SU-DHL-6 (cell line): ENCODE measurements at regions not wholly inside any gene's neighbourhood (a gene's known extent, or its start where the extent isn't known, plus 50 kb on each side); places are given as distances from the start of the nearest gene placed in this dataset.

ENCODE experiments used
- H2AFZ ChIP-seq: fragments of 200-600 bp; sonication (generic); 2 replicates; pipeline ENCODE4 v1.6.1; 2014; ENCODE audit warnings: low read depth, mild to moderate bottlenecking, moderate library complexity, mixed read lengths, antibody characterized with exemption, low read length; ENCODE audit not compliant: severe bottlenecking
- H3F3A ChIP-seq: fragments of 200-600 bp; shearing (Covaris generic); 2 replicates; pipeline ENCODE4 v1.6.0; 2016; ENCODE audit warnings: antibody characterized with exemption, mild to moderate bottlenecking; ENCODE audit not compliant: insufficient read depth
- H3K27ac ChIP-seq: fragments of 200-600 bp; sonication (generic); 2 replicates; pipeline ENCODE4 v1.5.1; 2016; ENCODE audit warnings: low read depth, mild to moderate bottlenecking, low read length, moderate library complexity, mixed read lengths
- H3K27me3 ChIP-seq: fragments of 200-600 bp; sonication (generic), shearing (Covaris generic); 2 replicates; pipeline ENCODE4 v1.6.0; 2014; ENCODE audit warnings: mild to moderate bottlenecking, low read length
- H3K36me3 ChIP-seq: fragments of 200-600 bp; sonication (generic); 2 replicates; pipeline ENCODE4 v1.6.1; 2014; ENCODE audit warnings: mild to moderate bottlenecking, low read length, mixed read lengths
- H3K4me2 ChIP-seq: fragments of 300-600, 200-600 bp; shearing (Covaris generic), sonication (generic); 2 replicates; pipeline ENCODE4 v1.6.0; 2014; ENCODE audit warnings: low read length, low read depth, mild to moderate bottlenecking; ENCODE audit not compliant: poor library complexity, severe bottlenecking
- H3K4me3 ChIP-seq: fragments of 200-600 bp; sonication (generic); 2 replicates; pipeline ENCODE4 v1.5.1; 2014; ENCODE audit warnings: antibody characterized with exemption, low read length, mild to moderate bottlenecking, mixed read lengths; ENCODE audit not compliant: insufficient read depth, poor library complexity, severe bottlenecking
- H3K79me2 ChIP-seq: fragments of 200-600 bp; sonication (generic); 2 replicates; pipeline ENCODE4 v1.6.1; 2014; ENCODE audit warnings: mild to moderate bottlenecking, low read length, moderate library complexity; ENCODE audit not compliant: insufficient read depth
- H3K9ac ChIP-seq: fragments of 200-600 bp; sonication (generic); 2 replicates; pipeline ENCODE4 v1.7.0; 2014; ENCODE audit warnings: mild to moderate bottlenecking, low read length
- H3K9me2 ChIP-seq: fragments of 200-600 bp; sonication (generic); replicated peaks from 2 replicates; pipeline ENCODE4 v1.6.1; 2014; ENCODE audit warnings: low read length; ENCODE audit not compliant: insufficient read depth
- H3K9me3 ChIP-seq: fragments of 200-600 bp; sonication (generic); 2 replicates; pipeline ENCODE4 v1.6.1; 2014; ENCODE audit warnings: low read length, mixed read lengths; ENCODE audit not compliant: insufficient read depth
- H4K20me1 ChIP-seq: fragments of 200-600 bp; sonication (generic); 2 replicates; pipeline ENCODE4 v1.6.1; 2014; ENCODE audit warnings: low read depth, mild to moderate bottlenecking, antibody characterized with exemption, low read length, moderate library complexity, mixed read lengths
- CTCF ChIP-seq: fragments of 200-600 bp; sonication (generic); IDR thresholded peaks from one replicate; pipeline ENCODE4 v1.5.1; 2017; ENCODE audit warnings: antibody characterized with exemption, mild to moderate bottlenecking, low read length, moderate library complexity; ENCODE audit not compliant: insufficient read depth, poor library complexity, severe bottlenecking
- EZH2phosphoT487 ChIP-seq: fragments of 200-600 bp; sonication (generic), shearing (Covaris generic); conservative IDR thresholded peaks from 2 replicates; pipeline ENCODE4 v1.6.1; 2018; ENCODE audit warnings: mild to moderate bottlenecking, antibody characterized with exemption, low read length, moderate library complexity, mixed read lengths

GRCh38 chr2:223267160-223267951 is 215.4 kb downstream of the KCNE4 start:
- H3K27me3 ChIP-seq, result no peaks in the 10 kb centered on the region

GRCh38 chr2:223269386-223269785 is 217.4 kb downstream of the KCNE4 start:
- Histone ChIP-seq H3F3A (no peaks in the 10 kb centered on the region), H3K4me3 (no peak overlapping the region), H3K9me2 (no peaks in the 10 kb centered on the region), H3K27ac (no peak overlapping the region), H3K9ac (no peak overlapping the region), H4K20me1 (no peaks in the 10 kb centered on the region), H3K9me3 (no peaks in the 10 kb centered on the region), H3K27me3 (no peaks in the 10 kb centered on the region), H3K36me3 (no peaks in the 10 kb centered on the region), H3K4me2 (no peak overlapping the region), H3K79me2 (no peaks in the 10 kb centered on the region), H2AFZ (no peak overlapping the region)
- TF ChIP-seq CTCF (no peak), EZH2phosphoT487 (no peak)

More at GRCh38 chr2:223267160-223267951, 215.4 kb downstream of the KCNE4 start:
- no peaks in the 10 kb centered on the region for H3K79me2 ChIP-seq
- H3K9me3 ChIP-seq, result no peaks in the 10 kb centered on the region
- H4K20me1 ChIP-seq, result no peaks in the 10 kb centered on the region
- H2AFZ ChIP-seq, result no peak overlapping the region
- no peak for TF ChIP-seq CTCF
- no peaks in the 10 kb centered on the region for H3F3A ChIP-seq
- no peak overlapping the region for H3K4me3 ChIP-seq
- H3K27ac ChIP-seq, result no peak overlapping the region
- no peaks in the 10 kb centered on the region for H3K9me2 ChIP-seq
- no peak overlapping the region for H3K9ac ChIP-seq
- H3K4me2 ChIP-seq, result no peak overlapping the region
- no peaks in the 10 kb centered on the region for H3K36me3 ChIP-seq

GRCh38 chr2:223270548-223270947 is 218.6 kb downstream of the KCNE4 start:
- H3K9me3 ChIP-seq, result no peaks in the 10 kb centered on the region
- H3K9me2 ChIP-seq, result no peaks in the 10 kb centered on the region
- H3K79me2 ChIP-seq, result no peaks in the 10 kb centered on the region
- no peak overlapping the region for H3K4me2 ChIP-seq
- no peak overlapping the region for H2AFZ ChIP-seq
- no peaks in the 10 kb centered on the region for H3K27me3 ChIP-seq
- no peak overlapping the region for H3K9ac ChIP-seq
- no peak overlapping the region for H3K27ac ChIP-seq
- H3F3A ChIP-seq, result no peaks in the 10 kb centered on the region
- no peak for TF ChIP-seq EZH2phosphoT487
- TF ChIP-seq CTCF, result no peak
- H4K20me1 ChIP-seq, result no peaks in the 10 kb centered on the region
- H3K36me3 ChIP-seq, result no peaks in the 10 kb centered on the region
- no peak overlapping the region for H3K4me3 ChIP-seq
